ENCODE measurements at regions not wholly inside any gene's neighbourhood (a gene's known extent, or its start where the extent isn't known, plus 50 kb on each side); places are given as distances from the start of the nearest gene placed in this dataset.
"Not testable (repeated sequence)": the region's sequence is repeated elsewhere in the genome, so short reads cannot be mapped to it uniquely, and the experiment has no call there.

DNA sequence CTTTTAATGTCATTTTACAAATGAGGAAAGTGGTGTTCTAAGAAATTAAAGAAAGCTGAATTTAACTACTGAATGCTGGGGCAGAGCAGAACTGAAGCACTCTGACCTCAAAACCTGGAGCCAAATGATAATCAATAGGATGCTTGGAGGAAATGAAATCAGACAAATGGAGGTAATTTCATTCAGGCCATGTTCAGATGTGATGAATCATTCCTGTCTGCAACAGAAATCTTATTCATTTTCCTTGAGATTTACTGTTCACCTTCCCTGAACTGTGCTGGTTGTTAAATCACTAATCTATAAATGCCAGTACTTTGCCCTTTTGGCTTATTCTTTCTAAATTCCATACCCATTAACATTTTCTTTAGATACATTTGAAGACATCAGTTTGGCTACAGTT lies 85.6 kb upstream of the SNX7 start:
- no peak for DNase-seq

- no peak for DNase-seq
Measured at GRCh38 chr1:98565951-98566350, 95.6 kb upstream of the SNX7 start.

DNA sequence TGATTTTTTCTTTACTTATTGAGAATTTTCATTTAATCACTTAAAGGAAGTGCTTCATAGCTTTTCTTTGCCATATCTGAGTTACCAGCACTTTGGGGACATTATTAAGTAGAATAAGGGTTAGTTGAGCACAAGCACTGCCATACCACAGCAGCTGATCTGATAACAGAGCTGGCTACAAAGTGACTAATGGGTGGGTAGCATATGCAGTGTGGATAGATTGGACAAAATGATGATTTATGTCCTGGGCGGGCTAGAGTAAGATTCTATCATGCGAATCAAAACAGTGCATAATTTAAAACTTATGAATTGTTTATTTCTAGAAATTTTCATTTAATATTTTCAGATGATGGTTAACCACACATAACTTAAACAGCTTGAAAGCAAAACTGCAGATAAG lies 102.2 kb upstream of the SNX7 start:
- DNase-seq, result no peak

- DNase-seq, result no peak
Measured at GRCh38 chr1:98557895-98558294, 103.6 kb upstream of the SNX7 start.

DNA sequence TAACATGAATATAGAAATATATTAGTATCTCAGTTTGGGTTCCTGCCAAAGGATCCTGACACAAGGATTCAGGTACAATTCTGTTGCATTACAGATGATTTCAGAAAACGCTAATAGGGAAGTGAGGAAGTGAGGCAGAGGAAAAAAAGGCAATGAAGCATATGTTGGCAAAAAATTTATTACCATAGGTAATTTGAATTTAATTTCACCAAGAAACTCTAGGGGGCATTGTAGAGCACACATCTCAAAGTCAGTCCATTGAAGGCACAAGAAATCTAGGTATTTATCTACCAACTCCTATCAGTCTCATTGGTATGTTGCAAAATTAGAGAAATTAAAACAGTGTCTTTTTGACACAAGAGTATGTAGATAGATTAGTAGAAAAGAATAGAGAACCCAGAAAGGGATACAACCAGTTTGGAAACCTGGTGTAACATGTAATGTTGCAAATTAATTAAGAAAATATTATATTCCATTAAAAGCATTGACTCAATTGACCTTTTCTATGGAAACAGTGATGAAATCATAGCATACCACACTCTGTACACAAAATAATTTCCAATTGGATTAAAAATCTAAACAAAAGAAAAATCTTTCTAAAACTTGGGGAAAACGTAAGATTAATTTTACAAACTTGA lies 104.9 kb upstream of the SNX7 start:
- DNase-seq, result peak in 1 of 2 experiments; percentile 41

- no peak for DNase-seq
Measured at GRCh38 chr1:98555814-98556213, 105.7 kb upstream of the SNX7 start.

DNA sequence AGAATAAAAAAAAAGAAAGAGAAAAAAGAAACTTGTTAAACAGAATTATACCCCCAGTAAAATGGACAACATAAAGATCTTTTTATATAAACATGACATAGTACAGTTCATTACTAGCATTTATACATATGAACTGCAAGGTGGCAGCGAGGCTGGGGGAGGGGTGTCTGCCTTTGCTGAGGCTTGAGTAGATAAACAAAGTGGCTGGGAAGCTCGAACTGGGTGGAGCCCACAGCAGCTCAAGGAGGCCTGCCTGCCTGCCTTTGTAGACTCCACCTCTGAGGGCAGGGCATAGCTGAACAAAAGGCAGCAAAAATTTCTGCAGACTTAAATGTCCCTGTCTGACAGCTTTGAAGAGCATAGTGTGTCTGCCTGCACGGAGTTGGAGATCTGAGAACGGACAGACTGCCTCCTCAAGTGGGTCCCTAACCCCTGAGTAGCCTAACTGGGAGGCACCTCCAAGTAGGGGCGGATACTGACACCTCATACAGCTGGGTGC lies 108.9 kb upstream of the SNX7 start:
- not testable (repeated sequence) for DNase-seq

GRCh38 chr1:98550076-98550475 lies 111.4 kb upstream of the SNX7 start:
- no peak for DNase-seq

DNA sequence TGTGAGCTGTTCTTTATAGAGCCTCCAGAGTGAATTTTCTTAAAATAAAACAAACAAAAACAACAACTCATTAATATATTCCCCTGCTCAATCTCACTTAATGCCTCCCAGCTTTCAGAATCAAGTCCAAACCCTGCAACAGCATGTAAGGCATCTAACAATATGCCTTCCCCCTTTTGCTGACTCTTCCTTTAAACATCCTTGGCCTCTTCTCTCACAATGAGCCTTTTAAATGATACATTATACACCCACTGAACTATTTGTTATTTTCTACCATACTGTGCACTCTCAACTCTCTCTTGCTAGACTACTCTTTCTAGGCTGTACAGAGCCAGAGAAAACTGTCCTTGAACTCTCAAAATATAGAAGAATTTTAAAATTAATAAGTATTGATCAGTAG lies 115.2 kb upstream of the SNX7 start:
- no peak for DNase-seq

GRCh38 chr1:98538106-98538505 lies 123.4 kb upstream of the SNX7 start:
- DNase-seq, result no peak

DNA sequence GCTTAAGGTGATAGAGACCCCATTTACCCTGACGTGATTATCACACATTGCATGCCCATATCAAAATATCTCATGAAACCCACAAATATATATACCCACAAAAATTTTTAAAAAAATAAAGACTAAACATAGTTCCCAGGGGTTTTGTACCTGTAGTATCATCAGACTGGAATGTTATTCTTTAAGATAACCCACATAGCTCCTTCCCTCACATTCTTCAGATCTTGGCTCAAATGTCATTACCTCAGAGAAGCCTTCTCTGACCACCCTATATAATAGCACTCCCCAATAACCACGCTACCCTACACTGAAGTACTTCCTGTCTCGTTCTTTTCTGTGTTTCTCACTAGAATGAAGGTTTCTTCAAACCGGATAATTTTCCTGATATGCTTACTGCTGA lies 138.3 kb upstream of the SNX7 start:
- DNase-seq, result no peak

- DNase-seq, result no peak
Measured at GRCh38 chr1:98516306-98516705, 145.2 kb upstream of the SNX7 start.

GRCh38 chr1:98515744-98516143 lies 145.8 kb upstream of the SNX7 start:
- DNase-seq, result no peak

- not testable (repeated sequence) for DNase-seq
Measured at GRCh38 chr1:98512216-98512615, 149.3 kb upstream of the SNX7 start.

DNA sequence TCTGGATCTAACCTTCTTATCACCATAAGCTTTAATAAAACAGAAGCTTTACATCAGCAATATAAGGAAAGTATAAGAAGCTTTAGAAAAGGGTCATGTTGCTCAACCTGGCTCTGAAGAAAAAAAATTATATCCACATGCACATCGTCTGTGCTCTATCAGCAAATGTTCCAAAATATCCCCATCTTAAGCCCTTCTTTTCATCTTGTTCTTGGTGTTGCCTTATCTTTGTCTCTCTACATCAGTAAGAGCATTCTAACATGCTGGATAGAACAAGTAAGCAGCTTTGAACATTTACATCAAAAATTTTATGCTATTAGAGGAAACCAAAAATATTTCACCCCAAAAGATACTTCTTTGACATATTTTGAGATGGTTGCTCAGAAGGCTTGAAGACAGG lies 157.8 kb upstream of the SNX7 start:
- no peak for DNase-seq

- no peak for DNase-seq
Measured at GRCh38 chr1:98502937-98503336, 158.6 kb upstream of the SNX7 start.

DNA sequence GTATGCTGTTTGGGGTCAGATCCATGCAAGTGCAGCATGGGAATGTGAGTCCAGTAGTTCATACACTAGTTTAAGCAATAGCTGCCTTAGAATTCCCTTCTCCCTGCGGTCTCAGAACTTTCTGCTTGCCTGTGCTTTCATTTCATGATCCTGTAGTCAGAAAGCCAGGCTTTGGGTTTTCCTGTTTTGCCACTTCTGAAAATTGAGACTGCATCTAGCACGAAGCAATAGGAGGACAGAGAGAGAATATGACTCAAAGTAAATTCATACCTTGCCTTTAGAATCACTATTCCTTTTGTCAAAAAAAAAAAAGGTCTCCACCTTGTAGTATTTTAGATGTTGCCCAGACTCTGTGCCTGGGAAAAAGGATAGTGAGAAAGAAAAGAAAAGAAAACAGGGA lies 161.2 kb upstream of the SNX7 start:
- no peak for DNase-seq

DNA sequence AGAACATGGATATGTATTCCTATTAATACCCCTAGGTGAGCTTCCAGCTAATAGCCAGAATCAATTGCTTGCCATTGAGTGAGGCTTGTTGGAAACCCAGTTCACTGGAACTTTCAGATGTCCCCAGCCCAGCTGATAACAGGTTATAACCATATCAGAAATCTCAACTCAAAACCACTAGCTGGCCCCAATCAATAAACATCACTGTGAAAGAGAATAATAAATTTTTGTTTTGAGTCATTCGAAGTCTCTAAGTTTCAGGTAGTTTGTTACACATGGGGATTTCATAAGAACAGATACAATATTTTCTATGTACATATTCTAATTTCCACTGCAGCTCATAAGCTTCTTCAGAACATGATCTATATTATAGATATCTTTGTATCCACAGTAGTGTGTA lies 162.9 kb upstream of the SNX7 start:
- DNase-seq, result no peak

DNA sequence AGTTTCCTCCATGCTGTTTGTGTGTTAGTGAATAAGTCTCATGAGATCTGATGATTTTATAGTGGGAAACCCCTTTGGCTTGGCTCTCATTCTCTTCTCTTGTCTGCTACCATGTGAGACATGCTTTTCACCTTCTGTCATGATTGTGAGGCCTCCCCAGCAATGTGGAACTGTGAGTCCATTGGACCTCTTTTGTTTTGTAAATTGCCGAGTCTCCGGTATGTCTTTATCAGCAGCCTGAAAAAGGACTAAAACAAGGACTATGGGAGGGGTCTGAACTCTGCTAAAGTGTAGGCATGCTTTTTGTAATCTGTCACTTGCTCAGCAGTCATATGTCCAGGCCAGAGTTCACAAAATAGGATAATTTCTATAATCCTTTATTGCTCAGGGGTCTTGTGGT lies 164.0 kb upstream of the SNX7 start:
- no peak for DNase-seq

DNA sequence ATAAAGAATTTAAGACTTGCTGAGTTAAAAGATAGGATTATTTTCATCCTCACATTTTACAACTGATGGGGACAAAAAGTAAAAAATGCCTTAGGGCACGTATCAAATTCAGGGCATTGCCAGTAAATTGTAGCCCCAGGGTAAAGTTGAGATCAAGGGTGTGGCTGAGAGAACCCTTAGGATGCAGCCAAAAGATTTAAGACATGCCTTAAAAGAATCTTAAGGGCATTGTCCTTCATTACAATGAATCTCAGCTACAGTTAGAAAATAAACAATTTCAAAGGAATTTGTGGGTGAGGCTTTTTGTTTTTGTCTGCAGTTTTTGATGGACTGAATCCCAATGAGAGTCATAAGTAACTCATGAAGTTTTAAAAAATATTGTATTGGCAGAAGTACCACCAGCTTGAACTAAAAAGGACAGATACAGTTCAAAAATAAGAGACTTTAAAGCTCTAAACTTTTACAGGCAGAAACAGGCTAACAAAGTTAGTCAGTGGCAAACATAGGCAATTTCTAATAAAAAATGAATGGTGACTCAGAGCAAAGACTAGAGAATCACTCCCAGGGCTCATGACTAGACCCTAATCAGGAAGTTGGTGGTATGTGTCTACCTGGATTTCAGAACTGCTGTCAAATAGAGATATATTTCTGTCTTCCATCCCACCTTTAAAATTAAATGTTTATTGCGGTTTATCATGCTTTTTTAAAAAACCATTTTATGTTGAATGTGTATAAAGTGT lies 165.1 kb upstream of the SNX7 start:
- no peak for DNase-seq

DNA sequence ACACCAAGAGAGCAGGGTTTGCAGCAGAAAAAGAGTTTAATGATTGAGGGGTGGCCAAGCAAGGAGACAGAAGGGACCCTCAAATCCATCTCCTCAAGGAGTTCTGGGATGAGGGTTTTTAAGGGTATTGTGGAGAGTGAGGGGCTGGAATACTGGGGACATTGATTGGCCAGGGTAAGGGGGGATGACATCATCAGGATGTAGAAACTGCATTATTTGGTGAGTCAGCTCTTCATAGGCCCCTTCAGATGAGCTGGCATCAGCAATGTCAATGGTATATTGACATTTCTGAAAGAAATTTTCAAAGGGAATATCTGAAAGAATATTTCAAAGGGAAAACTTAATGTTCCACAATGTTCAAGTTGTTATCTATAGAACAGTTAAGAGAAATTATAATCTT lies 168.1 kb upstream of the SNX7 start:
- DNase-seq, result no peak

DNA sequence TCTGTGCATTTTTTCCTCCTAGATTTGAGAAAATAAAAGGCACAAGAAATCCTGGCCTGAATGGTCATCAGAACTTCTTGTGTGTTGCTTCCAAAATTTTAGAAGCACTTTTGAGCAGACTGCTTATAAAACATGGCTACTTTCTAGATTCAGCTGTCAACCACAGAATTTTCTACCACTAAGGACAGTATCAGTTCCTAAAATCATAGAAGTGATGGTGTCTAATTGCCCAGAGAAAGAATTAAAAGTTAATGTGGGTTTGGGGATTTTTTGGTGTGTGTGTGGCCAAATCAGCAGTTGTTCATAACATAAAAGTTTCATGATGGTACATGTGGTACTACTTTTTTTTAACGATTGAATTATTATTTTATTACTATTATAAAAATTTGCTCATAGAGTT lies 171.4 kb upstream of the SNX7 start:
- DNase-seq, result no peak

- DNase-seq, result no peak
Measured at GRCh38 chr1:98487620-98488019, 173.9 kb upstream of the SNX7 start.

DNA sequence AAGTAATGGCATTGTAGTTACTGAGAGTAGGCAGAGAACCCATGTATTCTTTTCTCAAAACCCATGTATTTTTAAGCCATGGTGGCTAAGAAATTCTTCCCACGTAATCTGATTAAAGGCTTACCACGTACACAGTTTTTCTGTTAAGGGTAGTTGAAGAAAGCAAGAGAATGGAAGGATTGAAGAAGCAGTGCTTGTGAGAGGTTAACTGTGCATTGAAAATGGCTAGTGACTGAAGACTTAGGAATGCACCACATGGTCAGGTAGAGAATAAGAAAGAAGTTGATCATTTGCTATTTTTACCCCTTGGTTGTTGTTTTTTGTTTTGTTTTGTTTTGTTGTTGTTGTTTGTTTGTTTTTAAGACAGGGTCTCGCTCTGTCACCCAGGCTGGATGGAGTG lies 178.9 kb upstream of the SNX7 start:
- no peak for DNase-seq

DNA sequence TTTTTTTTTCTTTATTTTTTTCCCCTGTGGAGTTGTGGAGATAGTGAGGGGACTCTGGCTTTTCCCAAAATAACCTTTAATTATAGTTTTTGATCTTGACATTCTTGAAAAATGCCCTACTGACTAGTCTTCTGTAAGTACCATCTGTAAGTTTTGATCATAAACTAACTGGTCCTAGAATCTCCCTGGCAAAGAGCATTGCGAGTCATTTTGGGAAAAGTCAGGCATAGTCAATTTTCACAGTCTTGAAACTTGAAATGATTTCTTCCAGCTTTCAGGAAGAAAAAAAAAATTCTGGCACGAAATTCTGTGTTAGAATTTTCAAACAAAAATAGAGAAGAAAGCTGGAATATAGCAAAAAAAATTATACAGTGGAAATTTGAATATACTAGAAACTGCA lies 181.2 kb upstream of the SNX7 start:
- no peak for DNase-seq
